B cell (primary cell): ENCODE measurements at regions not wholly inside any gene's neighbourhood (a gene's known extent, or its start where the extent isn't known, plus 50 kb on each side); places are given as distances from the start of the nearest gene placed in this dataset.

ENCODE experiments used
- CTCF ChIP-seq: fragments of 200-600 bp; IDR thresholded peaks from one replicate; pipeline ENCODE4 v1.8.0; 2022; ENCODE audit warnings: antibody characterized with exemption, mild to moderate bottlenecking
- EZH2 ChIP-seq: IDR thresholded peaks from 2 replicates; pipeline ENCODE4 v1.6.1; 2012; ENCODE audit warnings: borderline replicate concordance, low read depth, mild to moderate bottlenecking, moderate library complexity, low read length; ENCODE audit not compliant: insufficient read depth, poor library complexity, severe bottlenecking

- no peak for TF ChIP-seq CTCF
- TF ChIP-seq EZH2 = no peak
These were observed 383.6 kb downstream of the COG6 start for GRCh38 chr13:40039061-40039460.
